Parathyroid adenoma (tissue), 2 donors: ENCODE measurements at regions not wholly inside any gene's neighbourhood (a gene's known extent, or its start where the extent isn't known, plus 50 kb on each side); places are given as distances from the start of the nearest gene placed in this dataset.

Experiments
- H2AFZ ChIP-seq: fragments of 300-600 bp; sonication (generic); one replicate; pipeline ENCODE4 v1.7.0; 2017; ENCODE audit warnings: antibody characterized with exemption, mild to moderate bottlenecking
- H3K27ac ChIP-seq: fragments of 300-600 bp; sonication (generic); one replicate; pipeline ENCODE4 v1.7.0; 2017
- H3K27me3 ChIP-seq: fragments of 300-600 bp; sonication (generic); one replicate; pipeline ENCODE4 v1.7.0; 2017; ENCODE audit warnings: low read length; ENCODE audit not compliant: control insufficient read depth, insufficient read depth
- H3K36me3 ChIP-seq: fragments of 300-600 bp; sonication (generic); one replicate; pipeline ENCODE4 v1.7.0; 2017; ENCODE audit warnings: low read length; ENCODE audit not compliant: control insufficient read depth, insufficient read depth
- H3K4me1 ChIP-seq: fragments of 300-600 bp; sonication (generic); one replicate; pipeline ENCODE4 v1.7.0; 2017; ENCODE audit warnings: control low read depth
- H3K4me2 ChIP-seq: fragments of 300-600 bp; sonication (generic); one replicate; pipeline ENCODE4 v1.7.0; 2017; ENCODE audit warnings: low read length
- H3K4me3 ChIP-seq: fragments of 300-600 bp; sonication (generic); one replicate; pipeline ENCODE4 v1.7.0; 2017; ENCODE audit warnings: low read depth, low read length
- H3K79me2 ChIP-seq: fragments of 300-600 bp; sonication (generic); one replicate; pipeline ENCODE4 v1.7.0; 2017; ENCODE audit warnings: control low read depth
- H3K9ac ChIP-seq: fragments of 300-600 bp; sonication (generic); one replicate; pipeline ENCODE4 v1.7.0; 2017; ENCODE audit warnings: mild to moderate bottlenecking
- H3K9me3 ChIP-seq: fragments of 300-600 bp; sonication (generic); one replicate; pipeline ENCODE4 v1.7.0; 2017; ENCODE audit warnings: low read length; ENCODE audit not compliant: control insufficient read depth
- CTCF ChIP-seq: fragments of 300-600 bp; sonication (generic); IDR thresholded peaks from one replicate; pipeline ENCODE4 v1.7.0; 2017; ENCODE audit warnings: antibody characterized with exemption, mild to moderate bottlenecking
- donor health status: primary hyperparathyroidism.

GRCh38 chr9:115240676-115241075, 122.7 kb upstream of the TNC start:
- Histone ChIP-seq H3K79me2 (no peaks in the 10 kb centered on the region), H2AFZ (no peak overlapping the region), H3K4me1 (no peaks in the 10 kb centered on the region), H3K9ac (no peak overlapping the region), H3K4me3 (no peak overlapping the region), H3K27me3 (no peaks in the 10 kb centered on the region), H3K9me3 (no peaks in the 10 kb centered on the region), H3K27ac (no peak overlapping the region), H3K36me3 (peaks cover 2% of the 10 kb centered on the region), H3K4me2 (no peak overlapping the region)
- TF ChIP-seq CTCF, result no peak

GRCh38 chr9:115241641-115242040, 123.7 kb upstream of the TNC start:
- Histone ChIP-seq H3K4me1 (no peaks in the 10 kb centered on the region), H3K4me2 (no peak overlapping the region)
- TF ChIP-seq CTCF, result no peak

GRCh38 chr9:115249488-115249887, 131.5 kb upstream of the TNC start:
- H3K4me3 ChIP-seq, result no peak overlapping the region
- H3K4me1 ChIP-seq, result no peaks in the 10 kb centered on the region
- H3K27me3 ChIP-seq, result no peaks in the 10 kb centered on the region
- no peak overlapping the region for H2AFZ ChIP-seq
- H3K9me3 ChIP-seq, result no peaks in the 10 kb centered on the region
- H3K4me2 ChIP-seq, result no peak overlapping the region
- no peak overlapping the region for H3K27ac ChIP-seq
- no peaks in the 10 kb centered on the region for H3K36me3 ChIP-seq
- no peaks in the 10 kb centered on the region for H3K79me2 ChIP-seq
- no peak overlapping the region for H3K9ac ChIP-seq
- TF ChIP-seq CTCF, result no peak

More at GRCh38 chr9:115241641-115242040, 123.7 kb upstream of the TNC start:
- Histone ChIP-seq H3K27ac (no peak overlapping the region), H3K79me2 (no peaks in the 10 kb centered on the region), H3K36me3 (peaks cover under 1% of the 10 kb centered on the region), H3K27me3 (no peaks in the 10 kb centered on the region), H2AFZ (no peak overlapping the region), H3K9ac (no peak overlapping the region), H3K4me3 (no peak overlapping the region), H3K9me3 (no peaks in the 10 kb centered on the region)

- H3K4me3 ChIP-seq, result no peak overlapping the region
- H3K4me1 ChIP-seq, result no peaks in the 10 kb centered on the region
- no peaks in the 10 kb centered on the region for H3K9me3 ChIP-seq
- H3K9ac ChIP-seq, result no peak overlapping the region
- no peaks in the 10 kb centered on the region for H3K79me2 ChIP-seq
- H2AFZ ChIP-seq, result no peak overlapping the region
- TF ChIP-seq CTCF, result no peak
- no peaks in the 10 kb centered on the region for H3K36me3 ChIP-seq
- H3K4me2 ChIP-seq, result no peak overlapping the region
- no peaks in the 10 kb centered on the region for H3K27me3 ChIP-seq
- H3K27ac ChIP-seq, result no peak overlapping the region
These were observed 132.7 kb upstream of the TNC start for GRCh38 chr9:115250621-115251032.

GRCh38 chr9:115254287-115255180, 136.6 kb upstream of the TNC start:
- no peaks in the 10 kb centered on the region for H3K27me3 ChIP-seq

More at GRCh38 chr9:115254287-115255180, 136.6 kb upstream of the TNC start:
- Histone ChIP-seq H3K36me3 (no peaks in the 10 kb centered on the region), H3K9ac (no peak overlapping the region), H3K79me2 (no peaks in the 10 kb centered on the region), H2AFZ (no peak overlapping the region), H3K27ac (no peak overlapping the region), H3K4me1 (no peaks in the 10 kb centered on the region), H3K4me2 (no peak overlapping the region), H3K9me3 (no peaks in the 10 kb centered on the region), H3K4me3 (no peak overlapping the region)
- no peak for TF ChIP-seq CTCF
